HCT116 (cell line): ENCODE measurements at regions not wholly inside any gene's neighbourhood (a gene's known extent, or its start where the extent isn't known, plus 50 kb on each side); places are given as distances from the start of the nearest gene placed in this dataset.
"Not testable (repeated sequence)": the region's sequence is repeated elsewhere in the genome, so short reads cannot be mapped to it uniquely, and the experiment has no call there.

Experiments
- ATAC-seq: fragments of 200-7000 bp; cut with Tn5 transposase; 2 replicates; pipeline ENCODE4 v1.9.1; 2020; ENCODE audit warnings: mild to moderate bottlenecking, moderate library complexity
- BruUV-seq: library from RNA; stranded (reverse); fragments of 400-500 nt; replicated peaks from 2 replicates; lab custom pipeline; 2021; lab: Mats Ljungman, UMichigan
- CTCF ChIA-PET: fragments of 300-600 bp; sonication (Branson Sonifier 250); formaldehyde crosslinking; loops from one replicate; lab custom pipeline; 2021; ENCODE audit warnings: antibody characterized with exemption; lab: Charles Lee
- POLR2A ChIA-PET: fragments of 300-600, 350-600 bp; sonication (Branson Sonifier 250); formaldehyde crosslinking; loops from one replicate; lab custom pipeline; 2021; ENCODE audit warnings: antibody characterized with exemption; lab: Charles Lee
- RAD21 ChIA-PET, 2 experiments: fragments of 300-600 bp; sonication (Branson Sonifier 250); formaldehyde crosslinking; loops; one replicate each; lab custom pipeline; 2023; ENCODE audit warnings: low total read pairs in 2 of 2; ENCODE audit not compliant: uncharacterized antibody in 2 of 2, unreplicated experiment in 2 of 2, low non-redundant PET in 1 of 2; lab: Charles Lee
- DNase-seq: peaks from one replicate; pipeline ENCODE4 v3.0.0-alpha.2; 2010; ENCODE audit warnings: low read depth, low spot score
- H2AFZ ChIP-seq: fragments of 200-600 bp; shearing (Covaris generic), sonication (generic); 2 replicates; pipeline ENCODE4 v1.6.1; 2017; ENCODE audit warnings: low read depth, mixed run types, mixed read lengths, antibody characterized with exemption, low read length; ENCODE audit not compliant: poor library complexity, severe bottlenecking
- H3K27ac ChIP-seq: 2 replicates; pipeline ENCODE4 v1.5.1; 2012; ENCODE audit warnings: low read depth, low read length
- H3K27me3 ChIP-seq: fragments of 200-600 bp; sonication (generic); 2 replicates; pipeline ENCODE4 v1.6.1; 2016; ENCODE audit warnings: mixed run types, low read length, mixed read lengths; ENCODE audit not compliant: insufficient read depth
- H3K36me3 ChIP-seq, 2 experiments: fragments of 200-500 bp in 1 of 2; fragments of 200-600 bp in 1 of 2; sonication (Bioruptor generic) in 1 of 2; sonication (generic) in 1 of 2; 2 replicates each; pipeline versions ENCODE4 v1.5.1 to v1.6.1; 2014 to 2016; ENCODE audit warnings: low read length in 2 of 2, inconsistent platforms in 1 of 2, mixed read lengths in 1 of 2, mixed run types in 1 of 2; ENCODE audit not compliant: insufficient read depth in 2 of 2, control insufficient read depth in 1 of 2
- H3K4me1 ChIP-seq, 2 experiments: fragments of 200-600 bp in 1 of 2; sonication (generic) in 1 of 2; 2 replicates each; pipeline versions ENCODE4 v1.5.1 to v1.6.1; 2012 to 2017; ENCODE audit warnings: low read length in 2 of 2, inconsistent platforms in 1 of 2, mild to moderate bottlenecking in 1 of 2, mixed read lengths in 1 of 2, mixed run types in 1 of 2, moderate library complexity in 1 of 2; ENCODE audit not compliant: insufficient read depth in 2 of 2, control insufficient read depth in 1 of 2
- H3K4me2 ChIP-seq: fragments of 200-600 bp; sonication (generic); 2 replicates; pipeline ENCODE4 v1.6.1; 2017; ENCODE audit warnings: mixed run types, low read length, mixed read lengths
- H3K4me3 ChIP-seq, 2 experiments: fragments of 200-600 bp in 1 of 2; sonication (generic) in 1 of 2; replicated peaks in 1 of 2; 2 replicates each; pipeline ENCODE4 v1.5.1; 2011 to 2016; ENCODE audit warnings: low read length in 2 of 2, control low read depth in 1 of 2, low read depth in 1 of 2, mild to moderate bottlenecking in 1 of 2, mixed read lengths in 1 of 2, mixed run types in 1 of 2
- H3K79me2 ChIP-seq: fragments of 200-600 bp; sonication (generic); 2 replicates; pipeline ENCODE4 v1.6.1; 2017; ENCODE audit warnings: mild to moderate bottlenecking, mixed run types, low read length, moderate library complexity, mixed read lengths; ENCODE audit not compliant: insufficient read depth
- H3K9ac ChIP-seq: fragments of 200-600 bp; sonication (generic); 2 replicates; pipeline ENCODE4 v1.6.1; 2016; ENCODE audit warnings: low read length, mixed read lengths
- H3K9me2 ChIP-seq: fragments of 200-600 bp; sonication (generic), shearing (Covaris generic); 2 replicates; pipeline ENCODE4 v1.6.1; 2017; ENCODE audit warnings: mixed run types, mild to moderate bottlenecking, moderate library complexity; ENCODE audit not compliant: insufficient read depth
- H3K9me3 ChIP-seq, 2 experiments: fragments of 200-500 bp in 1 of 2; fragments of 200-600 bp in 1 of 2; sonication (Bioruptor generic) in 1 of 2; sonication (generic) in 1 of 2; 2 replicates each; pipeline ENCODE4 v1.6.1; 2014 to 2017; ENCODE audit warnings: low read length in 2 of 2, mixed read lengths in 2 of 2, inconsistent platforms in 1 of 2, low read depth in 1 of 2, mild to moderate bottlenecking in 1 of 2, mixed run types in 1 of 2, moderate library complexity in 1 of 2; ENCODE audit not compliant: control insufficient read depth in 1 of 2, insufficient read depth in 1 of 2
- H4K20me1 ChIP-seq: fragments of 200-600 bp; sonication (generic), shearing (Covaris generic); 2 replicates; pipeline ENCODE4 v1.6.1; 2017; ENCODE audit warnings: mixed run types, mild to moderate bottlenecking, moderate library complexity; ENCODE audit not compliant: insufficient read depth
- CEBPB ChIP-seq: IDR thresholded peaks from 2 replicates; pipeline ENCODE4 v1.6.1; 2012; ENCODE audit warnings: low read depth
- JUND ChIP-seq: IDR thresholded peaks from 2 replicates; pipeline ENCODE4 v1.6.1; 2012
- ZBTB33 ChIP-seq: IDR thresholded peaks from 2 replicates; pipeline ENCODE4 v1.6.1; 2011; ENCODE audit warnings: mild to moderate bottlenecking, low read length, moderate library complexity; ENCODE audit not compliant: insufficient replicate concordance; ENCODE audit errors: extremely low read depth
- intact Hi-C: fragments of 100-400 bp; cut with micrococcal nuclease; formaldehyde crosslinking; loops from 2 replicates; pipeline ENCODE4 v1.10.0; 2022

DNA sequence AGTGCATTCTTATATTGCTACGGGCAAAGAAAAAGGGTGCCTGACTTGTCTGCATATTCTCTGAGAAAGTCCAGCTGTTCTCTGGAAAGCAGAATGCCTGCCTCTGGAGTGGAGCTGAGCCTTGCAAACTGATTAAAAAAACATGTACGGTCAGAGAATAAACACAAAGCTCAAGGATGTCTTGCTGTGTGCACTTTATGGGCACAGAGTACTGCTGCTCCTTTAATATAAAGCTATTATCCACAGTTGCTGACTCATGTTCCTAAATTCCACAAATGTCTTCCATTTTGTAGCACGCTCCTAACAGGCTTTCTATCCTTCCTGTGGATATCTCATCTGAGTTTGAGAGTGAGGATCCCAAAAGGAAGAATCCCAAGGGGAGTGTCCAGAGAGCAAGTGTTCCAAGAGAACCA lies 229.0 kb downstream of the MREG start:
- H3K79me2 ChIP-seq: no peaks in the 10 kb centered on the region
- RAD21 ChIA-PET: no interaction called here
- CTCF ChIA-PET: no interaction called here
- no peaks in the 10 kb centered on the region for H3K4me1 ChIP-seq
- H2AFZ ChIP-seq: no peak overlapping the region
- no peaks in the 10 kb centered on the region for H4K20me1 ChIP-seq
- H3K36me3 ChIP-seq: no peaks in the 10 kb centered on the region
- no peak overlapping the region for H3K27ac ChIP-seq
- DNase-seq: no peak
- intact Hi-C loops: no loop called here
- no peaks in the 10 kb centered on the region for H3K9me3 ChIP-seq
- no peaks in the 10 kb centered on the region for H3K27me3 ChIP-seq
- no peak for ATAC-seq
- POLR2A ChIA-PET: no interaction called here
- H3K4me3 ChIP-seq: no peak overlapping the region
- BruUV-seq: no TSS peak
- no peaks in the 10 kb centered on the region for H3K9me2 ChIP-seq
- H3K4me2 ChIP-seq: no peak overlapping the region
- TF ChIP-seq JUND (no peak), ZBTB33 (no peak), CEBPB (no peak)
- TF ChIP-seq, all 23 proteins: peak for 0
- no peak overlapping the region for H3K9ac ChIP-seq

- ATAC-seq, CTCF ChIA-PET, H3K4me2 ChIP-seq, H3K9me3 ChIP-seq, H4K20me1 ChIP-seq, H2AFZ ChIP-seq, H3K27me3 ChIP-seq, RAD21 ChIA-PET, H3K79me2 ChIP-seq, H3K4me3 ChIP-seq, H3K36me3 ChIP-seq, H3K9ac ChIP-seq, POLR2A ChIA-PET, BruUV-seq, H3K9me2 ChIP-seq, DNase-seq, H3K4me1 ChIP-seq, H3K27ac ChIP-seq, intact Hi-C loops: not testable (repeated sequence)
These were observed 229.7 kb downstream of the MREG start for GRCh38 chr2:215783640-215784039.
